H1 (cell line): ENCODE measurements at regions not wholly inside any gene's neighbourhood (a gene's known extent, or its start where the extent isn't known, plus 50 kb on each side); places are given as distances from the start of the nearest gene placed in this dataset.

Experiments
- CTCF ChIA-PET: fragments of 300-600 bp; sonication (Branson Sonifier 250); formaldehyde crosslinking; loops from one replicate; lab custom pipeline; 2021; ENCODE audit not compliant: partially characterized antibody; lab: Charles Lee
- POLR2A ChIA-PET: fragments of 300-600 bp; sonication (Branson Sonifier 250); formaldehyde crosslinking; loops from one replicate; lab custom pipeline; 2021; ENCODE audit warnings: inconsistent platforms; ENCODE audit not compliant: partially characterized antibody; lab: Charles Lee
- DNase-seq, 2 experiments: peaks; one replicate each; pipeline versions ENCODE4 v3.0.0 to v3.0.0-alpha.2; 2010 to 2022; ENCODE audit warnings: low spot score in 2 of 2, low read depth in 1 of 2, mixed read lengths in 1 of 2
- FAIRE-seq: peaks from 2 replicates; lab custom pipeline; 2011; peaks lifted over from hg19 to GRCh38; lab: Jason Lieb, UNC
- H2AFZ ChIP-seq: 2 replicates; pipeline ENCODE4 v1.8.1; 2012; ENCODE audit warnings: low read length, inconsistent platforms
- H2AK5ac ChIP-seq: 2 replicates; pipeline ENCODE4 v1.6.1; 2013; ENCODE audit warnings: low read depth, low read length
- H2BK120ac ChIP-seq: replicated peaks from 2 replicates; pipeline ENCODE3; 2013; ENCODE audit warnings: low read depth, low read length, inconsistent platforms
- H2BK12ac ChIP-seq: 2 replicates; pipeline ENCODE4 v1.6.1; 2013; ENCODE audit warnings: low read depth, low read length
- H2BK15ac ChIP-seq: 2 replicates; pipeline ENCODE4 v1.6.1; 2013; ENCODE audit warnings: low read length
- H2BK20ac ChIP-seq: 2 replicates; pipeline ENCODE4 v1.6.1; 2013; ENCODE audit warnings: low read length
- H2BK5ac ChIP-seq: 2 replicates; pipeline ENCODE4 v1.6.1; 2013; ENCODE audit warnings: low read depth, low read length
- H3K14ac ChIP-seq: 2 replicates; pipeline ENCODE4 v1.6.1; 2013; ENCODE audit warnings: inconsistent platforms; ENCODE audit not compliant: insufficient read length
- H3K18ac ChIP-seq: 2 replicates; pipeline ENCODE4 v1.6.1; 2013; ENCODE audit warnings: low read length; ENCODE audit errors: extremely low read depth
- H3K23ac ChIP-seq: 2 replicates; pipeline ENCODE4 v1.6.1; 2013; ENCODE audit warnings: inconsistent platforms; ENCODE audit not compliant: insufficient read length
- H3K23me2 ChIP-seq: 2 replicates; pipeline ENCODE4 v1.6.1; 2013; ENCODE audit warnings: low read depth, low read length
- H3K27ac ChIP-seq: 2 replicates; pipeline ENCODE4 v1.6.1; 2011; ENCODE audit warnings: low read depth, low read length, inconsistent platforms
- H3K27me3 ChIP-seq, 4 experiments: replicated peaks in 1 of 4; 1 replicate in 1 of 4; 2 replicates in 3 of 4; pipeline versions ENCODE4 v1.6.1 to v1.8.1; 2011 to 2013; ENCODE audit warnings: low read length in 3 of 4, mild to moderate bottlenecking in 3 of 4, inconsistent platforms in 2 of 4, mixed read lengths in 2 of 4, moderate library complexity in 1 of 4; ENCODE audit not compliant: control insufficient read depth in 3 of 4, insufficient read depth in 3 of 4; ENCODE audit errors: extremely low read depth in 1 of 4
- H3K36me3 ChIP-seq, 4 experiments: 2 replicates each; pipeline versions ENCODE4 v1.6.1 to v1.8.1; 2011 to 2013; ENCODE audit warnings: mild to moderate bottlenecking in 4 of 4, low read length in 3 of 4, moderate library complexity in 2 of 4, control low read depth in 1 of 4, inconsistent platforms in 1 of 4; ENCODE audit not compliant: insufficient read depth in 4 of 4, control insufficient read depth in 2 of 4
- H3K4ac ChIP-seq: replicated peaks from 2 replicates; pipeline ENCODE3; 2013; ENCODE audit warnings: low read length, low read depth, mixed read lengths, inconsistent platforms; ENCODE audit not compliant: insufficient read length
- H3K4me1 ChIP-seq, 4 experiments: replicated peaks in 1 of 4; 1 replicate in 1 of 4; 2 replicates in 3 of 4; pipeline versions ENCODE4 v1.6.1 to v1.8.1; 2011 to 2013; ENCODE audit warnings: low read length in 3 of 4, inconsistent platforms in 2 of 4, mixed read lengths in 1 of 4; ENCODE audit not compliant: insufficient read depth in 4 of 4, control insufficient read depth in 3 of 4
- H3K4me2 ChIP-seq, 2 experiments: 2 replicates each; pipeline versions ENCODE4 v1.6.1 to v1.8.1; 2011 to 2013; ENCODE audit warnings: low read depth in 2 of 2, low read length in 2 of 2, control low read depth in 1 of 2, inconsistent platforms in 1 of 2, mild to moderate bottlenecking in 1 of 2; ENCODE audit not compliant: insufficient read depth in 1 of 2
- H3K4me3 ChIP-seq, 4 experiments: fragments of 200-600, 300-600 bp in 1 of 4; sonication (generic), shearing (Covaris generic), sonication (Bioruptor Twin) in 1 of 4; 2 replicates each; pipeline versions ENCODE4 v1.5.1 to v1.8.1; 2011 to 2016; ENCODE audit warnings: low read length in 4 of 4, low read depth in 3 of 4, control low read depth in 2 of 4, inconsistent platforms in 2 of 4, mild to moderate bottlenecking in 2 of 4, mixed read lengths in 1 of 4, moderate library complexity in 1 of 4; ENCODE audit not compliant: insufficient read depth in 2 of 4; ENCODE audit errors: extremely low read depth in 1 of 4
- H3K56ac ChIP-seq: replicated peaks from 2 replicates; pipeline ENCODE3; 2013; ENCODE audit warnings: low read depth, mild to moderate bottlenecking, mixed read lengths, low read length, inconsistent platforms; ENCODE audit not compliant: insufficient read length
- H3K79me1 ChIP-seq: 2 replicates; pipeline ENCODE4 v1.6.1; 2013; ENCODE audit warnings: low read depth, low read length, control low read depth
- H3K79me2 ChIP-seq, 2 experiments: 2 replicates each; pipeline versions ENCODE4 v1.6.1 to v1.8.1; 2012 to 2013; ENCODE audit warnings: low read length in 2 of 2, mild to moderate bottlenecking in 2 of 2, inconsistent platforms in 1 of 2; ENCODE audit not compliant: insufficient read depth in 2 of 2, control insufficient read depth in 1 of 2
- H3K9ac ChIP-seq, 4 experiments: replicated peaks in 1 of 4; 1 replicate in 1 of 4; 2 replicates in 3 of 4; pipeline versions ENCODE4 v1.6.1 to v1.8.1; 2011 to 2013; ENCODE audit warnings: low read depth in 3 of 4, low read length in 3 of 4, control low read depth in 2 of 4, mild to moderate bottlenecking in 2 of 4, moderate library complexity in 2 of 4, inconsistent platforms in 1 of 4; ENCODE audit errors: extremely low read depth in 1 of 4
- H3K9me3 ChIP-seq, 2 experiments: 2 replicates each; pipeline versions ENCODE4 v1.6.1 to v1.8.1; 2012 to 2013; ENCODE audit warnings: mild to moderate bottlenecking in 2 of 2, moderate library complexity in 2 of 2, control low read depth in 1 of 2, inconsistent platforms in 1 of 2, low read depth in 1 of 2, low read length in 1 of 2, mixed read lengths in 1 of 2; ENCODE audit not compliant: insufficient read depth in 2 of 2
- H4K20me1 ChIP-seq, 2 experiments: replicated peaks in 1 of 2; 2 replicates each; pipeline versions ENCODE3 to v1.8.1; 2011 to 2013; ENCODE audit warnings: inconsistent platforms in 2 of 2, low read length in 2 of 2, mild to moderate bottlenecking in 1 of 2; ENCODE audit not compliant: insufficient read depth in 2 of 2, control insufficient read depth in 1 of 2
- H4K5ac ChIP-seq: 2 replicates; pipeline ENCODE4 v1.6.1; 2013; ENCODE audit warnings: low read length, low read depth, mixed read lengths, inconsistent platforms; ENCODE audit not compliant: insufficient read length
- H4K8ac ChIP-seq: 2 replicates; pipeline ENCODE4 v1.8.0; 2013; ENCODE audit warnings: mild to moderate bottlenecking, moderate library complexity, low read length, inconsistent platforms; ENCODE audit not compliant: insufficient read depth; ENCODE audit errors: extremely low read depth
- H4K91ac ChIP-seq: replicated peaks from 2 replicates; pipeline ENCODE3; 2013; ENCODE audit warnings: low read length, mixed read lengths, inconsistent platforms; ENCODE audit not compliant: insufficient read length
- ASH2L ChIP-seq: fragments of 200-600, 300-600 bp; sonication (generic); IDR thresholded peaks from one replicate; pipeline ENCODE4 v1.7.1; 2017; ENCODE audit warnings: low read length
- ATF2 ChIP-seq: IDR thresholded peaks from 2 replicates; pipeline ENCODE4 v1.6.1; 2012; ENCODE audit warnings: low read length, inconsistent platforms
- CHD1 ChIP-seq: IDR thresholded peaks from 2 replicates; pipeline ENCODE4 v1.6.1; 2012; ENCODE audit warnings: low read depth, low read length, improper control_type of control experiment
- E2F6 ChIP-seq: IDR thresholded peaks from 2 replicates; pipeline ENCODE4 v1.6.1; 2012; ENCODE audit warnings: inconsistent platforms
- KDM4A ChIP-seq: IDR thresholded peaks from one replicate; pipeline ENCODE4 v1.7.1; 2012; ENCODE audit warnings: low read depth, mild to moderate bottlenecking, moderate library complexity, low read length, inconsistent platforms; ENCODE audit not compliant: severe bottlenecking
- MAX ChIP-seq: IDR thresholded peaks from 2 replicates; pipeline ENCODE4 v1.6.1; 2012; ENCODE audit warnings: inconsistent platforms
- SIN3A ChIP-seq, 2 experiments: IDR thresholded peaks in 1 of 2; conservative IDR thresholded peaks in 1 of 2; 2 replicates each; pipeline ENCODE4 v1.6.1; 2011 to 2012; ENCODE audit warnings: low read length in 2 of 2, improper control_type of control experiment in 1 of 2, low read depth in 1 of 2, mild to moderate bottlenecking in 1 of 2
- SP1 ChIP-seq: IDR thresholded peaks from 2 replicates; pipeline ENCODE4 v1.6.1; 2011; ENCODE audit warnings: low read depth, low read length
- SRF ChIP-seq: IDR thresholded peaks from 2 replicates; pipeline ENCODE4 v1.6.1; 2011; ENCODE audit warnings: mild to moderate bottlenecking, low read depth, low read length, moderate library complexity
- SUZ12 ChIP-seq: fragments of 200-600 bp; sonication (generic); IDR thresholded peaks from 2 replicates; pipeline ENCODE4 v1.6.1; 2012; ENCODE audit warnings: mild to moderate bottlenecking, inconsistent platforms, low read length, moderate library complexity, mixed read lengths
- TAF7 ChIP-seq: optimal IDR thresholded peaks from 2 replicates; pipeline ENCODE3; 2011; ENCODE audit warnings: low read depth, mild to moderate bottlenecking, inconsistent platforms, low read length, moderate library complexity, borderline replicate concordance
- TEAD4 ChIP-seq: IDR thresholded peaks from 2 replicates; pipeline ENCODE4 v1.6.1; 2012; ENCODE audit warnings: low read depth, low read length, inconsistent platforms, mixed read lengths
- ZNF274 ChIP-seq: IDR thresholded peaks from 2 replicates; pipeline ENCODE4 v1.7.0; 2012; ENCODE audit warnings: low read length, borderline replicate concordance; ENCODE audit errors: extremely low read depth
- WGBS, 2 experiments: shearing (Covaris generic) in 1 of 2; methylation state at CpG; one replicate each; pipeline versions ENCODE4 v1.1.6 to v1.1.7; 2013 to 2015; ENCODE audit warnings: low lambda C conversion rate in 2 of 2, mixed read lengths in 2 of 2, inconsistent platforms in 1 of 2, low coverage in 1 of 2, missing lambda C conversion rate in 1 of 2; ENCODE audit not compliant: insufficient replicate concordance in 2 of 2, insufficient coverage in 1 of 2, insufficient read length in 1 of 2; ENCODE audit errors: extremely low coverage in 1 of 2, missing lambda C conversion rate in 1 of 2; 5-methylcytosine and 5-hydroxymethylcytosine counted together

GRCh38 chr18:2028986-2029385, 542.3 kb downstream of the METTL4 start:
- no peaks in the 10 kb centered on the region for H4K20me1 ChIP-seq
- H2BK5ac ChIP-seq = no peak overlapping the region
- no peak overlapping the region for H2BK120ac ChIP-seq
- no peak overlapping the region for H4K5ac ChIP-seq
- CTCF ChIA-PET = interaction anchor here (1.7 kb wide), 1 partner anchor 9 kb away, joined by 3 read pairs; no protein-coding TSS in a partner anchor
- H3K9me3 ChIP-seq = no peaks in the 10 kb centered on the region
- no peaks in the 10 kb centered on the region for H3K79me2 ChIP-seq
- no peak overlapping the region for H3K4me3 ChIP-seq
- no peaks in the 10 kb centered on the region for H3K36me3 ChIP-seq
- no peak overlapping the region for H3K27ac ChIP-seq
- no peak overlapping the region for H2BK20ac ChIP-seq
- no peak overlapping the region for H2BK15ac ChIP-seq
- H3K14ac ChIP-seq = no peak overlapping the region
- H4K91ac ChIP-seq = no peak overlapping the region
- no peak for DNase-seq
- no peak for FAIRE-seq
- H3K9ac ChIP-seq = no peak overlapping the region
- no peak overlapping the region for H3K18ac ChIP-seq
- no peaks in the 10 kb centered on the region for H3K79me1 ChIP-seq
- 55% methylated on average over 3 of the region's 3 CpGs; no CpG with 5 or more reads in 1 of the 2 experiments for WGBS, 2 experiments
- H3K27me3 ChIP-seq = no peaks in the 10 kb centered on the region
- H3K4me2 ChIP-seq = no peak overlapping the region
- no peak overlapping the region for H2AK5ac ChIP-seq
- POLR2A ChIA-PET = no interaction called here
- H4K8ac ChIP-seq = no peak overlapping the region
- no peak overlapping the region for H3K4ac ChIP-seq
- H2AFZ ChIP-seq = no peak overlapping the region
- no peaks in the 10 kb centered on the region for H3K4me1 ChIP-seq
- H3K23me2 ChIP-seq = no peaks in the 10 kb centered on the region
- H3K23ac ChIP-seq = no peak overlapping the region
- no peak overlapping the region for H3K56ac ChIP-seq
- no peak overlapping the region for H2BK12ac ChIP-seq
- TF ChIP-seq SP1 (no peak), SIN3A (conservative IDR thresholded peaks at IDR 0.05 in 1 of 2, IDR thresholded peaks at IDR 0.05 in 1 of 2; ENCODE audit: low read depth in 1 of 2, low read length in 2 of 2) (no peak), KDM4A (no peak), TAF7 (no peak), CHD1 (no peak), ZNF274 (no peak), SUZ12 (no peak), ATF2 (no peak), E2F6 (no peak), MAX (no peak), SRF (no peak), TEAD4 (no peak), ASH2L (no peak)
